GM18520 (cell line): ENCODE measurements at regions not wholly inside any gene's neighbourhood (a gene's known extent, or its start where the extent isn't known, plus 50 kb on each side); places are given as distances from the start of the nearest gene placed in this dataset.

Source experiments
- ATAC-seq: cut with Tn5 transposase; IDR thresholded peaks from one replicate; pipeline ENCODE4 v1.9.1; 2021; ENCODE audit not compliant: unreplicated experiment

DNA sequence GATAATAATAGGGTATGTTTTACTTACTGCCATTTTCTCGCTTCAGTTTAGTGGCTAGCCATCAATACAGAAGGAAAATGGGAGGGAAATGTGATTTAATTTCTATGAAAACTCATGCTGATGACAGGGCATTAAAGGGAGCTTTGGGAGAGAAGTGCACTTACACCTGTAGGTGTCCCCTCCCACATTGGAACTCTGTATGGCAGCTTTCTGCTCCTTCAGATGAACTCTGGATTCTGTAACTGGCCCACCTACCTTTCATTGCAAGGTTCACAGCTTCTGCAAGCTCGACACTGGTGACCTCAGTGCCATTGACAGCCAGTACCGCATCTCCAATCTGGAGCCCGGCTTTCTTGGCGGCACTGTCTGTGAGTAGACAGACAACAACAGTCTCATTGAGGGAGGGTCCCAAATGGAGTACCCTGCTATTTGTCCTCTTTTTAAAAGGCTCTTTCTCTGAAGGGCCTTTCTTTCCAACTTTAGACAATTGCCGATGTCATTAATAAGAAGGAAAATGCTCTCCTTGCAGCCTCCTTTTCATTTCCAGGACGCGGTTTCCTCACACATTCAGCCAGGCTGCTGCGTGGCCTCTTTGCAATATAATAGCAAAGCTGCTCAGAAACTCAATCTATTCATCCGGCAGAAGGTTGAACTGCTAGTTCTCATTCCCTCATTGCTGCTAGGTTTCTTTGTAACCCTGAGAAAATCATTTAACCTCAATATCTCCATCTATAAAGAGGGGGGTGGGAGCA lies 63.6 kb downstream of the NUDT12 start:
- ATAC-seq: no peak

DNA sequence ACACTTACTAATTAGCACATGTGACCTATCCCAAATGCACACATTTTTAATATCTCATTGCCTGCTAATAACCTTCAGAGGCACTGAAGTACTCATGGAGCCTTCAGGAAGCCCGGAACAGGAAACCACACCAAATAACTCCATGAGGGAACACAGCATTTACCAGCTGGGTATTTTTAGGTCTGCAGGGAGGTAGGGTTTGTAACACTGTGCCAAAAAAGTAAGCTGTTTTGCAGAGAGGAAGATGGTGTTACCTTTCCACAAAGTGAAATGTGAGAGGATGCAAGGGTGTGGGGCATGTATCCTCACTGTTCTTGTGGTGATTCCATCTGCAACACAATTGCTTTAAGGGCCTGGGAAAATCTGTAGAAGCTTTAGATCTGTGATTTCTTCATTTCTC lies 64.4 kb downstream of the NUDT12 start:
- no peak for ATAC-seq

DNA sequence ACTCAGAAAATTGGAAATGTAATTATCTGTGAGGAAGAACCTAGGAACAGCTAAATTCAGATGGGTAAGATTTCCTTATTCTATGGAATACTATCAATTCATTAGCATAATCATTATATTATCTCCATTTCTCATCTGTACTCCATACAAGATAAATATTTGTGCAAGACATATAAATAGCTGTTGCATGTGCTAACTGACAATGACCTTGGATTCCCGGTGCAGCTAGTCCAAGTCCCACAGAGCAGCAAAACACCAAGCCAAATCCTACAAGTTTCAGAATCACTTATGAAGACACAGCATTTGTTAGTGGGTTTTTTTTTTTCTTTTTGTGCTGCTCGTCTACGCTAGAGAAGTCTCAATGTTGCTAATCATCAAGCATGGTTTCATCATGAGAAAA lies 64.8 kb downstream of the NUDT12 start:
- ATAC-seq: no peak

DNA sequence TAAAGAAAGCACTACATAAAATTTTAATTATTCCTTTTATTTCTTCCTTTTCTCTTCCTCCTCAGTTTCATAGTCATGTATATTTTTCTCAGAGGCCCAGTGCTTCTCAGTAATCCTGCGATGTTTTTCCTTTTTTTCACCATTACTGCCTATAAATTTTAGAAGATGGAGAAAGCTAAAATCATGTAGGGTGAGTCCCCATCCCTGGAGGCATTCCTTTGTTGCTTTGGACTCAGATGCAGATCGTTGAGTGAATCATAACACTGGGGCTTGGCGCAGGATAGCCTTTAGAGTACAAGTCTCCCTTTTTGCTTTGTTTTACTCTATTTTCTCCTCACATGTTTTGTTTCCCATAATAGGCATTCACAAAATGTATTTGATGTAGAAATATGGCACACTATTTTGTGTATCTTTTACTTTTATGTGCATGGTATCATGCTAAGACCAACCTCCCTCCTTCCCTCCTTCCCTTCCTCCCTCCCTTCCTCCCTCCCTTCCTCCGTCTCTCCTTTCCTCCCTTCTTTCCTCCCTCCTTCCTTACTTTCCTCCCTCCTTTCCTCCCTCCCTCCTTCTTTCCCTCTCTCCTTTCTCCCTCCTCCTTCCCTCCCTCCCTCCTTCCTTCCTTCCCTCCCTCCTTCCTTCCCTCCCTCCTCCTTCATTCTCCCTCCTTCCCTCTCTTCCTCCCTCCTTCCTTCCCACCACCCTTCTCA lies 72.4 kb downstream of the NUDT12 start:
- ATAC-seq: no peak

DNA sequence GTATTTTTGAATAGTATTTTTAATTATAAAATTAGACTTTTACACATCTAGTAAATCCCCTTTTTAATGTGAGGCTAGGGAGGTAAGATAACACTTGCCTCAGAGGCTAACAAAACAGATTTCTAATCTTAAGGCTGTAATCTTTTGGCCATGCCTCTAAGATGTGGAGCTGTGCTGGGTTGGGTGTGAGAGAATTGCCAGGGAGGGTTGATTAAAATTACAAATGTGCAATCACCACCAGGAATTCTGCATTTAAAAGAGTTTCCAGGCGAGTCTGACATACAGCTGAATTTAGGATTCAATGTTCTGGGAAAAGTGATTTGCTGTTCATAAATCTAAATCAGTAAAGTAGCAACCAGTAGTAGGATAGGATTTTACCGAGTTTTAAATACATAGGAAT lies 73.3 kb downstream of the NUDT12 start:
- ATAC-seq: no peak

GRCh38 chr5:103487822-103488493 lies 74.6 kb downstream of the NUDT12 start:
- no peak for ATAC-seq

DNA sequence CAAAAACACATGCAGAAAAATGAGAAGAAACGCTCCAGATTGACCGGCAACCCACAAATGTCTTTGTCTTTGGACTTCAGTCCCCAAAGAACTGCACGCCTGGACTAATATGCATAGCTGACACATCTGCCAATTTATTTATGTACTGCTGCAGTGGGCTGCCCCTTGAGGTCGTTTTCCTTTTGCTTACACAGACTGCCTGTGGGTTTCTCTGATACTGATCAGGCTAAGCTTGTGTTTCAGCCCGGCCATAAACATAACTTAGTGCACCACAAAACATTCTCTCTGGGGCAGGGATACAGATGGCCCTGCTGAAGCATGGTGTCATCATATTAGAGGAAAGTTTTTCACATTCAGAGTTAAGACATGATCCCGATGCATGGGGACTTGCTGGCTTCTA lies 75.4 kb downstream of the NUDT12 start:
- ATAC-seq: no peak

DNA sequence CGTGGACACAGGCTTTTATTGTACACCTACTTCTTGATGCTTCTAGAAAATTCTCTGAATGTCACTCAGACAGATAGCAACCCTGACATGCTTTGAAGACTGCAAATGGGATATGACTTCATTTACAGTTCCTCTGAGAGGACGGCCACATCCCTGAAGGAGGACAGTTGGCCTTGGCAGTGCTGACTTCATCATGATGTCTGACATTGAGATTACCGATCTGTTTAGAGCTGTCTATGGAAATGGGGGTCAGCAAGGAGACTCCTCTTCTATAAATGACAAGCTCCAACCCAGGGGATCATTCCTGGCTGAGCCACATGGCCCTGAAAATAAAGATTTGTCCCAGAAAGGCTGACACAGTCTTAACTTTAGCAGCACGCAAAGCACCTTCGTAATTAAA lies 75.8 kb downstream of the NUDT12 start:
- no peak for ATAC-seq

GRCh38 chr5:103480246-103480645 lies 82.3 kb downstream of the NUDT12 start:
- ATAC-seq: no peak

- no peak for ATAC-seq
Measured at GRCh38 chr5:103477678-103478077, 84.9 kb downstream of the NUDT12 start.

GRCh38 chr5:103476811-103477210 lies 85.8 kb downstream of the NUDT12 start:
- no peak for ATAC-seq

GRCh38 chr5:103475629-103476240 lies 86.9 kb downstream of the NUDT12 start:
- no peak for ATAC-seq

DNA sequence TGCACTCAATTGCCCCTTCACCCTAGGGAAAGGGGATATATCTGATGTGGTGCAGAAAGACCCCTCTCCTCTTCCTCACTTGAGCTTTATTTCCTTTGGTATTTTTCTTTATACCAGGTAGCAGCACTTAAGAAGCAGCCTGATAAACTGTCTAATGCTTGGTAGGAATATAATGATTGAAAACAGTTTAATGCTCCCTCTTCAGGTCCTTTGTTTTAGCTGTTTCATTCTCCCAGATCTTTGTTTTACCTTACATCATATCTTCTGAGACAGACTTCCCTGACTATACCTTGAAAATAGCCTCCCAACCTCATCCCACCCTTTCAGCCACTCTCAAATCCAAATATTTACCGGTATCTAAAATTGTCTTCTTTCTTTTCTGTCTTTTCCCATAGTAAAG lies 87.9 kb downstream of the NUDT12 start:
- ATAC-seq: no peak

DNA sequence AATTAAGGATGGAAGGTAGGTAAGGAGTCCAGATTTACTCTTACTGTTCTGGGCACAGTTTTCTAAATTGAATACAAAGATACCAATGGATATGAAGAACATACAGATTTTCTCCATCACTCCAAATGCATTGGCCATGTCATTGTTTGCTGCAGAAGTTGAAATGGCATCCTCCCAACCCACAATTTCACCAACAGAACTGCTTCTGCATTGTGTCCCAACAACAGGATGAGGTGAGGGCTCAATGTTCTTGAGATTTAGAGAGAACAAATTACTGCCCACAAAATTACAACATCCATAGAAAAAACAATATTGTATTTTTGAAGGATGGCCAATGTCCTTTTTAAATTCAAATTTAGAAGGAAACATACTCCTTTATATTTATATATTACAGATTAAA lies 88.9 kb downstream of the NUDT12 start:
- ATAC-seq: no peak

GRCh38 chr5:103472830-103473229 lies 89.8 kb downstream of the NUDT12 start:
- ATAC-seq: no peak

GRCh38 chr5:103472265-103472664 lies 90.3 kb downstream of the NUDT12 start:
- no peak for ATAC-seq

DNA sequence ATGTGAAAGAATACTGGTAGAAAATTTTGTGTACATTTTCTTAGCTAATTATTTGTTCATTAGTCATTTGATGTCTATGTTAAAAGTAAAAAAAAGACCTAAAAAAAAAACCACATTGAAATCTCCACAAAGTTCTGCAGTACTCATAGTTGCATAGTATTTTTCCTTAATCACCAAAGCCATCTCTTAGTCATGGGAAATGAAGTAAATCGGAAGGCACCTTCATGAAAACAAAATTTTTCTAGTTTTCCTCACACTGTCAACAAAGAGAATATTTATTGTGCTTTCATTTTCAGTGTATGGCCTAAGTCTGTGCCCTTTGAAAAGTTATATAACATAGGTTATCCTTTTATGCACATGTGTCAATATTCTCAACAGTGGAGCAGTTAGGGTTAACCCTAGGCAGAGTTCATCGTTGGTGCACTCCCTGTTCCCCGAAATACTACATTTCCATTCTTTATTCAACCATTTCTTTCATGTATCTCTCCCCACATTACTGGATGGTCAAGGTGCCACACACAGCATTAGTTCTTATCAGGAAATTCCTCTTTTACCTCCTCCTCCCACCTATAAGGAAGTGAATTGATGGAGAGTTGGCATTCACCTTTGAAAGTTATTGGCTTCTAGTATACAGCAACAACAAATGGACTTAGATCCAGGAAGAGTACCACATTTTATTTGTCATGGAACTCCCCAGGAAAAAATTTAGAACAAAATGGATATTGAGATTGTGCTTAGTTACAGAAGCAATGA lies 93.1 kb downstream of the NUDT12 start:
- ATAC-seq: no peak

GRCh38 chr5:103467831-103468230 lies 94.8 kb downstream of the NUDT12 start:
- ATAC-seq: no peak

DNA sequence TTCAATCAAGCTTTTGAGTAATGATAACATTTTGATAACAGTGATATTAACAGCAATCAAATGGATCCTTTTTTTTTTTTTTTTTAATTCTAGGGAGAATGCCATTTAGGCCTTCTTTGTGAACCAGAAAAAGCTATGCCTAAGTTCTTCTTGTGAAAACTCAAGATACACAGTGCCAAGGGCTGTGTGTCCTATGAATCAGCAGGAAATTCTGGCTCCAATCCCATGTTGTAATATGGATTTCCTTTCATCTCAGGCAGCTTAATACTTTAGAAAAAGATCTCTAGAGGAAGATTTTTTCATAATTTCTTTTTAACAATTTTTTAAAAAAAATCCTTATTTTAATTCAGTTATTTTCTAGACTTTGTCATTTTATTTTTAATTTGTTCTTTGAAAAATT lies 96.1 kb downstream of the NUDT12 start:
- ATAC-seq: no peak

- no peak for ATAC-seq
Measured at GRCh38 chr5:103465891-103466290, 96.7 kb downstream of the NUDT12 start.
